ENCODE measurements at regions not wholly inside any gene's neighbourhood (a gene's known extent, or its start where the extent isn't known, plus 50 kb on each side); places are given as distances from the start of the nearest gene placed in this dataset.

- no peak for TF ChIP-seq FOXM1 (IDR thresholded peaks at IDR 0.05; ENCODE audit: borderline replicate concordance)
- TF ChIP-seq SUZ12 (IDR thresholded peaks at IDR 0.05) = no peak
- no peak for TF ChIP-seq HDGF (IDR thresholded peaks at IDR 0.05; ENCODE audit: borderline replicate concordance)
- no peak for TF ChIP-seq BHLHE40 (IDR thresholded peaks at IDR 0.05; ENCODE audit: borderline replicate concordance)
- TF ChIP-seq NFRKB (IDR thresholded peaks at IDR 0.05) = no peak
- TF ChIP-seq TARDBP (IDR thresholded peaks at IDR 0.05) = no peak
- no peak for TF ChIP-seq FOXK2 (IDR thresholded peaks at IDR 0.05)
- no peak for TF ChIP-seq SP1 (IDR thresholded peaks at IDR 0.05)
- no peak for TF ChIP-seq PKNOX1 (IDR thresholded peaks at IDR 0.05)
- no peak for TF ChIP-seq FOXA1 (IDR thresholded peaks at IDR 0.05)
- no peak for TF ChIP-seq L3MBTL2 (conservative IDR thresholded peaks at IDR 0.05)
- no peak for TF ChIP-seq ZNF384 (IDR thresholded peaks at IDR 0.05)
- no peak for TF ChIP-seq CTBP1 (IDR thresholded peaks at IDR 0.05; ENCODE audit: borderline replicate concordance)
Measured at GRCh38 chr13:82571653-82572052, 1310.6 kb downstream of the SLITRK1 start.
